AG04450 (cell line): ENCODE measurements at regions not wholly inside any gene's neighbourhood (a gene's known extent, or its start where the extent isn't known, plus 50 kb on each side); places are given as distances from the start of the nearest gene placed in this dataset.
"Not testable (repeated sequence)": the region's sequence is repeated elsewhere in the genome, so short reads cannot be mapped to it uniquely, and the experiment has no call there.

ENCODE experiments used
- CTCF ChIA-PET: fragments of 300-600, 350-600 bp; formaldehyde crosslinking; extraction: SDS; loops from one replicate; lab custom pipeline; 2022; ENCODE audit warnings: antibody characterized with exemption, inconsistent platforms; lab: Charles Lee
- POLR2A ChIA-PET: fragments of 350-600 bp; formaldehyde crosslinking; extraction: SDS; loops from one replicate; lab custom pipeline; 2021; ENCODE audit warnings: antibody characterized with exemption, inconsistent platforms; lab: Yijun Ruan, JAX
- DNase-seq: peaks from one replicate; pipeline ENCODE4 v3.0.0-alpha.2; 2011; ENCODE audit warnings: low read depth, low spot score
- H3K27ac ChIP-seq: one replicate; pipeline ENCODE4 v1.5.1; 2012; ENCODE audit warnings: low read depth, low read length, control low read depth
- H3K27me3 ChIP-seq: one replicate; pipeline ENCODE4 v1.6.0; 2012; ENCODE audit warnings: low read length; ENCODE audit not compliant: control insufficient read depth, insufficient read depth
- H3K4me3 ChIP-seq: 2 replicates; pipeline ENCODE4 v1.5.1; 2011; ENCODE audit warnings: mild to moderate bottlenecking, low read depth, low read length, control low read depth
- H3K9me3 ChIP-seq: 2 replicates; pipeline ENCODE4 v1.5.1; 2012; ENCODE audit warnings: low read length; ENCODE audit not compliant: control insufficient read depth, insufficient read depth
- TF ChIP-seq, protein P1 (sequence below): IDR thresholded peaks from 2 replicates; pipeline ENCODE4 v1.5.1; 2011; ENCODE audit warnings: low read depth, low read length, control low read depth, inconsistent platforms

DNA sequence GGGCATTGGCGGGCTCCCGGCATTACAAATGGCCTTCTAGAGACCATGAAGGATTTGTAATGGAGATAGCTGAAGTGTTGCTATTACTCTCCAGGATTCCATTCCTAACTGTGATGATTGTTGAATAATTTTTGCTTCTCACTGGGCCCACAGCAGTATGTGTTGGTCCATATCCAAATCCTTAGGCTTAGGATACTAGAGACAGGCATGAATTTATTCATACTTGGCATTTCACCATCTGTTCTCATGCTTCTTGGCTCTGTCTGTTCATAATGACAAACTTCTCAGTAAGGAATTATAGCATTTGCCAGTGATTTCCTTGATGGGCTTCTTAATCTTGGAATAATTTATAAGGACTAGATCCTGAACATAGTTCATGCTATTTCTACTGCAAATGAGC lies 832.9 kb downstream of the C12orf50 start:
- Histone ChIP-seq H3K4me3 (no peak overlapping the region), H3K27ac (no peak overlapping the region), H3K27me3 (no peaks in the 10 kb centered on the region), H3K9me3 (no peaks in the 10 kb centered on the region)
- TF ChIP-seq, protein P1, sequence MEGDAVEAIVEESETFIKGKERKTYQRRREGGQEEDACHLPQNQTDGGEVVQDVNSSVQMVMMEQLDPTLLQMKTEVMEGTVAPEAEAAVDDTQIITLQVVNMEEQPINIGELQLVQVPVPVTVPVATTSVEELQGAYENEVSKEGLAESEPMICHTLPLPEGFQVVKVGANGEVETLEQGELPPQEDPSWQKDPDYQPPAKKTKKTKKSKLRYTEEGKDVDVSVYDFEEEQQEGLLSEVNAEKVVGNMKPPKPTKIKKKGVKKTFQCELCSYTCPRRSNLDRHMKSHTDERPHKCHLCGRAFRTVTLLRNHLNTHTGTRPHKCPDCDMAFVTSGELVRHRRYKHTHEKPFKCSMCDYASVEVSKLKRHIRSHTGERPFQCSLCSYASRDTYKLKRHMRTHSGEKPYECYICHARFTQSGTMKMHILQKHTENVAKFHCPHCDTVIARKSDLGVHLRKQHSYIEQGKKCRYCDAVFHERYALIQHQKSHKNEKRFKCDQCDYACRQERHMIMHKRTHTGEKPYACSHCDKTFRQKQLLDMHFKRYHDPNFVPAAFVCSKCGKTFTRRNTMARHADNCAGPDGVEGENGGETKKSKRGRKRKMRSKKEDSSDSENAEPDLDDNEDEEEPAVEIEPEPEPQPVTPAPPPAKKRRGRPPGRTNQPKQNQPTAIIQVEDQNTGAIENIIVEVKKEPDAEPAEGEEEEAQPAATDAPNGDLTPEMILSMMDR, result no peak
- CTCF ChIA-PET, result no interaction called here
- DNase-seq, result no peak
- POLR2A ChIA-PET, result no interaction called here

DNA sequence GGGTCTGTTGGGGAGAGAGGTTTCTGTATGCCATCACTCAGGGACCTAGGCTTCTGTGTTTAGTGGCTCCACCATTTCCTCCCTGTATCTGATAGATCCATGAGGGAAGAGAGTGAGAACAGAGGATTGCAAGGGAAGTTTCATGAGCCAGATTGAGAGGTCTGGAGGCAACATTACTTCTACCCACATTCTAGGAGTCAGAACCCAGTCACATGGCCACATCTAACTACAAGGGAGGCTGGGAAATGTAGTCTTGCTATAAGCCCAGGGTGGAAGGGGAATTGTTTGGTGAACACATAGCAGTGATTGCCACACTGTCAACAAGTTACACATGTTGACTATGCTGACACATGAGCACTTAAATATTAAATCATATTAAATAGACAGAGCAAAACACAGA lies 834.8 kb downstream of the C12orf50 start:
- CTCF ChIA-PET, H3K27me3 ChIP-seq, H3K9me3 ChIP-seq, DNase-seq, H3K27ac ChIP-seq, H3K4me3 ChIP-seq, POLR2A ChIA-PET: not testable (repeated sequence)

DNA sequence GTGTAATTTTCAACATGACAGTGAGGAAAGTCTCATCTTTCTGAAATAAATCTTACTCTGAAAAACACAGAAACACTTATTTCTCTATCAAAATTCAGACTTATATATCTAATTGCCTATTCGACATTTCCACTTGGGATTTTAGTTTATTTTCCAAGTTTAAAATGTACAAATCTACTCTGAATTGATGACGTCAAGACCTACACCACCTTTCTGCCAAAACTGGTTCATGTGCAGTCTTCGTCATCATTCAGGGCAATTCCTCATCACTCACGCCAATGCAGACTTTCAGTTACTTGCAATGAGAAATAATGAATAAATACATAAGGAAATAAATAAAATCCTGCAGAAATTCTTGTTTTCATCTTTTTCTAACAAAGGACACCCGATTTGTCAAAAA lies 843.8 kb downstream of the C12orf50 start:
- no peaks in the 10 kb centered on the region for H3K27me3 ChIP-seq
- no peak overlapping the region for H3K27ac ChIP-seq
- no peak for DNase-seq
- no peak overlapping the region for H3K4me3 ChIP-seq
- no peaks in the 10 kb centered on the region for H3K9me3 ChIP-seq
- POLR2A ChIA-PET, result no interaction called here
- CTCF ChIA-PET, result no interaction called here
- TF ChIP-seq, protein P1, result no peak

DNA sequence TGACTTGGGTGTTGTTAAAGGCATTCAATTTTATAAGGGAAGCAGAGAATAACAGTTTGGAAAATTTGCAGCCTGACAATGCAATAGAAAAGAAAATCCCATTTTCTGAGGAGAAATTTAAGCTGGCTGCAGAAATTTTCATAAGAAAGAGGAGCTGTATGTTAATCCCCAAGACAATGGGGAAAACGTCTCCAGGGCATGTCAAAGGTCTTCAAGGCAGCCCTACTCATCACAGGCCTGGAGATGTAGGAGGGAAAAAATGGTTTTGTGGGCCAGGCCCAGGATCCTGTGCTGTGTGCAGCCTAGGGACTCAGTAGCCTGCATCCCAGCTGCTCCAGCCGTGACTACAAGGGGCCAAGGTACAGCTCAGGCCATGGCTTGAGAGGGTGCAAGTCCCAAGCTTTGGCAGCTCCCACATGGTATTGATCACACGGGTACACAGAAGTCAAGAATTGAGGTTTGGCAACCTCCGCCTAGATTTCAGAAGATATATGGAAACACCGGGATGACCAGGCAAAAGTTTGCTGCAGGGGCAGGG lies 846.4 kb downstream of the C12orf50 start:
- TF ChIP-seq, protein P1, result no peak
- H3K4me3 ChIP-seq, result no peak overlapping the region
- H3K27me3 ChIP-seq, result no peaks in the 10 kb centered on the region
- CTCF ChIA-PET, result no interaction called here
- POLR2A ChIA-PET, result no interaction called here
- no peak for DNase-seq
- H3K9me3 ChIP-seq, result no peaks in the 10 kb centered on the region
- no peak overlapping the region for H3K27ac ChIP-seq

DNA sequence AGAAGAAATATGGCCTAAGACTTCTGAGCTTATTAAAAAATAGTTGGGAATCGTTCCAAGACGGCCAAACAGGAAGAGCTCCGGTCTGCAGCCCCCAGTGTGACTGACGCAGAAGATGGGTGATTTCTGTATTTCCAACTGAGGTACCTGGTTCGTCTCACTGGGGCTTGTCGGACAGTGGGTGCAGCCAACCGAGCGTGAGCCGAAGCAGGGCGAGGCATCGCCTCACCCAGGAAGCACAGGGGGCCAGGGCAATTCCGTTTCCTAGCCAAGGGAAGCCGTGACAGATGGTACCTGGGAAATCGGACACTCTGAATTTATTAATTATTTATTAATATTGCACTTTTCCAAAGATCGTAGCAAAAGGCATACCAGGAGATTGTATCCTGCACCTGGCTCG lies 857.8 kb downstream of the C12orf50 start:
- Histone ChIP-seq H3K27ac (no peak overlapping the region), H3K4me3 (no peak overlapping the region), H3K9me3 (peaks cover 3% of the 10 kb centered on the region; the same call in 1 of the 2 replicates), H3K27me3 (no peaks in the 10 kb centered on the region)
- CTCF ChIA-PET, result no interaction called here
- POLR2A ChIA-PET, result no interaction called here
- DNase-seq, result no peak
- TF ChIP-seq, protein P1, result no peak

DNA sequence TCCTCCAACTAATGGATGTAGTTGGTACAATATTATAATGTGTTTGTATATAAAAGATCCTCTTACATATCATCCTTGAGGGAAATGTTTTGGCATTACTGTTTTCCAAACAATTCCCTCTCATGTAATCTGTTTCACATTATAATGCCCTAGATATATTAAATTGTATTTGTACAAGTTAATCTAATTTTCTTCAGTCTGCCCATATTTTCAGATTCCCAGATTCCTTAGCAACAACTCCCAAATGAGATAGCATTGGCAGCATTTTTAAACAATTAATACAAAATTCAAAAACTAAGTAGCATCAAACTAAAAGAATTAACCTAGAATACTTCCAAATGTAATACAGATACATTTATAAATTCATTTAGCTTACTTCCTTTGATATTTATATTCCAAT lies 860.2 kb downstream of the C12orf50 start:
- Histone ChIP-seq H3K27me3 (no peaks in the 10 kb centered on the region), H3K27ac (no peak overlapping the region), H3K9me3 (peaks cover 11% of the 10 kb centered on the region), H3K4me3 (no peak overlapping the region)
- CTCF ChIA-PET, result no interaction called here
- TF ChIP-seq, protein P1, result no peak
- no peak for DNase-seq
- POLR2A ChIA-PET, result no interaction called here
